Smooth muscle cell (in vitro differentiated cells): ENCODE measurements at regions not wholly inside any gene's neighbourhood (a gene's known extent, or its start where the extent isn't known, plus 50 kb on each side); places are given as distances from the start of the nearest gene placed in this dataset.
A peak's percentile ranks its signal among the peaks of the same experiment; 100 is the strongest.

ENCODE experiments used
- DNase-seq: peaks from one replicate; lab custom pipeline; 2025; ENCODE audit not compliant: unreplicated experiment; lab: John Stamatoyannopoulos, UW
- H2AFZ ChIP-seq: fragments of 200-600 bp; sonication (generic); 2 replicates; pipeline ENCODE4 v1.6.0; 2016; ENCODE audit warnings: antibody characterized with exemption, low read depth, mild to moderate bottlenecking
- H3F3A ChIP-seq: fragments of 200-600 bp; sonication (generic); 2 replicates; pipeline ENCODE4 v1.6.0; 2017; ENCODE audit warnings: antibody characterized with exemption, low read depth
- H3K27ac ChIP-seq: fragments of 200-600 bp; sonication (generic); 2 replicates; pipeline ENCODE4 v1.5.1; 2016; ENCODE audit warnings: low read depth, mild to moderate bottlenecking
- H3K27me3 ChIP-seq: fragments of 200-600 bp; sonication (generic); 2 replicates; pipeline ENCODE4 v1.6.1; 2016; ENCODE audit warnings: low read depth, mild to moderate bottlenecking
- H3K36me3 ChIP-seq: fragments of 200-600 bp; sonication (generic); 2 replicates; pipeline ENCODE4 v1.5.1; 2016; ENCODE audit warnings: low read depth
- H3K4me1 ChIP-seq: fragments of 200-600 bp; sonication (generic); 2 replicates; pipeline ENCODE4 v1.5.1; 2016; ENCODE audit warnings: low read depth
- H3K4me2 ChIP-seq: fragments of 200-600 bp; sonication (generic); 2 replicates; pipeline ENCODE4 v1.6.0; 2016; ENCODE audit warnings: mild to moderate bottlenecking
- H3K4me3 ChIP-seq: fragments of 200-600 bp; sonication (generic); 2 replicates; pipeline ENCODE4 v1.5.1; 2016; ENCODE audit warnings: mild to moderate bottlenecking
- H3K79me2 ChIP-seq: fragments of 200-600 bp; sonication (generic); 2 replicates; pipeline ENCODE4 v1.6.0; 2016; ENCODE audit warnings: low read depth, mild to moderate bottlenecking
- H3K9ac ChIP-seq: fragments of 200-600 bp; sonication (generic); 2 replicates; pipeline ENCODE4 v1.6.0; 2016; ENCODE audit warnings: low read depth
- H3K9me3 ChIP-seq: fragments of 200-600 bp; sonication (generic); replicated peaks from 2 replicates; pipeline ENCODE4 v1.5.1; 2016; ENCODE audit warnings: low read depth
- H4K20me1 ChIP-seq: fragments of 200-600 bp; sonication (generic); 2 replicates; pipeline ENCODE4 v1.6.0; 2016; ENCODE audit warnings: low read depth
- CTCF ChIP-seq: fragments of 200-600 bp; sonication (generic); IDR thresholded peaks from 2 replicates; pipeline ENCODE4 v1.5.1; 2017; ENCODE audit warnings: borderline replicate concordance, mild to moderate bottlenecking, antibody characterized with exemption; ENCODE audit not compliant: insufficient read depth, poor library complexity, severe bottlenecking
- WGBS: methylation state at CpG from one replicate; pipeline ENCODE4 v1.1.7; 2016; ENCODE audit warnings: low lambda C conversion rate; 5-methylcytosine and 5-hydroxymethylcytosine counted together

DNA sequence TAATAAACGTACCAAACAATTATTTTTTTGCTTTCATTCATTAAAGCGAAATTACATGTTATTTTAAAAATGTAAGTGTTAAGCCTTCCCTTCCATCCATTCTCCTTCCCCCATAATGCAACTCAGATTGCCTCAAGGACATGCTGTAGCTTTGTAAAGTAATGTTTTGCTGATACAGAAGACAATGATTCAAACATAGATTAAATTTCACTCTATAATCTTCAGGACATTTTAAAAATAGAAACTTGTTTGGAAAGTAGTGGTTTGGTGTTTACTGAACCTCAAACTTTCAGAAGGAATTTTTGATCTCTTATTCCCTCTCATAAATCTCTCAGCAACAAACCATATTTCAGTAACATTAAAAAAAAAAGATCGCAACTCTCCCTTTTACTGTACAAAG lies 350.9 kb upstream of the HSF2 start:
- Histone ChIP-seq H2AFZ (peak overlapping the region; percentile 83), H3K27me3 (no peaks in the 10 kb centered on the region), H3K4me1 (peaks cover 9% of the 10 kb centered on the region), H3F3A (no peaks in the 10 kb centered on the region), H3K9ac (no peak overlapping the region), H3K27ac (peak overlapping the region; percentile 50), H4K20me1 (no peaks in the 10 kb centered on the region), H3K9me3 (no peaks in the 10 kb centered on the region), H3K36me3 (no peaks in the 10 kb centered on the region), H3K79me2 (no peaks in the 10 kb centered on the region), H3K4me2 (peak overlapping the region; percentile 73), H3K4me3 (peak overlapping the region; percentile 25)
- no peak for TF ChIP-seq CTCF
- 76% methylated on average over 3 of the region's 3 CpGs for WGBS
- no peak for DNase-seq

GRCh38 chr6:122049341-122049740 lies 350.1 kb upstream of the HSF2 start:
- TF ChIP-seq CTCF = no peak
- Histone ChIP-seq H3K9me3 (no peaks in the 10 kb centered on the region), H3K27ac (peak overlapping the region; percentile 50), H3F3A (no peaks in the 10 kb centered on the region), H3K79me2 (no peaks in the 10 kb centered on the region), H3K4me1 (peaks cover 9% of the 10 kb centered on the region), H3K36me3 (no peaks in the 10 kb centered on the region), H3K4me2 (peak overlapping the region; percentile 73), H4K20me1 (no peaks in the 10 kb centered on the region), H3K27me3 (no peaks in the 10 kb centered on the region), H3K4me3 (peak overlapping the region; percentile 25), H3K9ac (peak overlapping the region; percentile 14), H2AFZ (peak overlapping the region; percentile 83)
- DNase-seq = no peak
- 50% methylated on average over 6 of the region's 6 CpGs for WGBS

DNA sequence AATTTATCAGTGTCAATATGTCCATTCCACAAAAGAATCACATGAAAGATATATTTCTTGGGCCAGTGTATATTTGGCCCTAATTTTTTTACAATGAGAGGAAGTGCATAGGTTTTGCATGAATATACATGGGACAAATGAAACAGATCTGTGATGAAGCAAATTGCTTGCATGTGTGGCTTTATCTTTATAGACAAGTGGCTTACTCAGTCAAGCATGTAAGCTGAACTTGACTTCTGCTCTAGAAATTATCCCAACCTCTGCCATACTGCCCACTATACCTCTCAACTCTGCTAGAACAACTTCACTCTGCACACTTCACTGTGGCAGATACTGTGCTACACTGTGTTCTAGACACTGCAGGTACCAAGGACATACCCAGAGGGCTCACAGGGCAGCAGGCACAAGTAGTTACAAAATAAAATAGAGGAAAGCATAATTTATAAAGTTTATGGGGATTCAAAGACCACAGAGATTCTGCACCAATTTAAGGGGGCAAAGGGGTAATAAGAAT lies 349.2 kb upstream of the HSF2 start:
- Histone ChIP-seq H3K4me1 (peaks cover 9% of the 10 kb centered on the region), H3K27ac (no peak overlapping the region), H3K4me2 (no peak overlapping the region), H3K4me3 (no peak overlapping the region), H3K36me3 (no peaks in the 10 kb centered on the region), H4K20me1 (no peaks in the 10 kb centered on the region), H3K9ac (no peak overlapping the region), H2AFZ (no peak overlapping the region), H3K27me3 (no peaks in the 10 kb centered on the region), H3K79me2 (no peaks in the 10 kb centered on the region), H3F3A (no peaks in the 10 kb centered on the region), H3K9me3 (no peaks in the 10 kb centered on the region)
- no peak for DNase-seq
- TF ChIP-seq CTCF = no peak

- peak overlapping the region; percentile 33 for H2AFZ ChIP-seq
These were observed 347.0 kb upstream of the HSF2 start for GRCh38 chr6:122052346-122052900.

More at GRCh38 chr6:122052346-122052900, 347.0 kb upstream of the HSF2 start:
- H3K9me3 ChIP-seq = no peaks in the 10 kb centered on the region
- H3K9ac ChIP-seq = no peak overlapping the region
- H3K27me3 ChIP-seq = no peaks in the 10 kb centered on the region
- TF ChIP-seq CTCF = no peak
- H3K79me2 ChIP-seq = no peaks in the 10 kb centered on the region
- H3K4me3 ChIP-seq = no peak overlapping the region
- DNase-seq = no peak
- H3K4me2 ChIP-seq = no peak overlapping the region
- H3K36me3 ChIP-seq = no peaks in the 10 kb centered on the region
- 86% methylated on average over 3 of the region's 3 CpGs for WGBS
- no peaks in the 10 kb centered on the region for H3F3A ChIP-seq
- H3K27ac ChIP-seq = no peak overlapping the region
- no peaks in the 10 kb centered on the region for H4K20me1 ChIP-seq
- peaks cover 9% of the 10 kb centered on the region for H3K4me1 ChIP-seq
